ENCODE measurements at regions not wholly inside any gene's neighbourhood (a gene's known extent, or its start where the extent isn't known, plus 50 kb on each side); places are given as distances from the start of the nearest gene placed in this dataset.

DNA sequence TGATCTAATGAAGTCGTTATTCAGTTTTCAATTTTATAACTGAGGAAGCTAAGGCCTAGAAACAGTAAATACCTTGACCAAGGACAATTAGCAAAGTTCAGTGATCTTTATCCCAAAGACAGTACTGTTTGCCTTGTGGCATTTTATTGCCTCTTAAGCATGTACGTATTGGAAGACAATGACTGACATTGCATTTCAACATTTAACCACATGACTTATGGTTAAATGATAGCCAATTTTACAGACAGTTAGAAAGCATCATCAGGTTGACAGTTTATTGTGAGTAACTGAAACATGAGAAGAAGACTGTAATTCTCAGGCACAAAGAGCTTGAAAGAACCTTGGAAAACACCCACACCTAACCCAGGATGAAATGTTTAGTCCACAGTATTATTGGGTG is 390.8 kb upstream of the ZNF385D start:
- TF ChIP-seq POLR2A (IDR thresholded peaks at IDR 0.05; ENCODE audit: low read length) (no peak), GATA1 (IDR thresholded peaks at IDR 0.05; ENCODE audit: low read depth, low read length) (no peak)

Data from erythroblast (primary cell).